ENCODE measurements at regions not wholly inside any gene's neighbourhood (a gene's known extent, or its start where the extent isn't known, plus 50 kb on each side); places are given as distances from the start of the nearest gene placed in this dataset.

GRCh38 chr16:79821911-79822310 is 221.4 kb upstream of the MAF start:
- TF ChIP-seq, protein P1, sequence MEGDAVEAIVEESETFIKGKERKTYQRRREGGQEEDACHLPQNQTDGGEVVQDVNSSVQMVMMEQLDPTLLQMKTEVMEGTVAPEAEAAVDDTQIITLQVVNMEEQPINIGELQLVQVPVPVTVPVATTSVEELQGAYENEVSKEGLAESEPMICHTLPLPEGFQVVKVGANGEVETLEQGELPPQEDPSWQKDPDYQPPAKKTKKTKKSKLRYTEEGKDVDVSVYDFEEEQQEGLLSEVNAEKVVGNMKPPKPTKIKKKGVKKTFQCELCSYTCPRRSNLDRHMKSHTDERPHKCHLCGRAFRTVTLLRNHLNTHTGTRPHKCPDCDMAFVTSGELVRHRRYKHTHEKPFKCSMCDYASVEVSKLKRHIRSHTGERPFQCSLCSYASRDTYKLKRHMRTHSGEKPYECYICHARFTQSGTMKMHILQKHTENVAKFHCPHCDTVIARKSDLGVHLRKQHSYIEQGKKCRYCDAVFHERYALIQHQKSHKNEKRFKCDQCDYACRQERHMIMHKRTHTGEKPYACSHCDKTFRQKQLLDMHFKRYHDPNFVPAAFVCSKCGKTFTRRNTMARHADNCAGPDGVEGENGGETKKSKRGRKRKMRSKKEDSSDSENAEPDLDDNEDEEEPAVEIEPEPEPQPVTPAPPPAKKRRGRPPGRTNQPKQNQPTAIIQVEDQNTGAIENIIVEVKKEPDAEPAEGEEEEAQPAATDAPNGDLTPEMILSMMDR (IDR thresholded peaks at IDR 0.05): no peak
- TF ChIP-seq POLR2A (IDR thresholded peaks at IDR 0.05): no peak
- TF ChIP-seq EP300 (IDR thresholded peaks at IDR 0.05): no peak
